ENCODE measurements at regions not wholly inside any gene's neighbourhood (a gene's known extent, or its start where the extent isn't known, plus 50 kb on each side); places are given as distances from the start of the nearest gene placed in this dataset.

GRCh38 chr2:41935825-41936224, 112.0 kb upstream of the PKDCC start:
- TF ChIP-seq, protein P1, sequence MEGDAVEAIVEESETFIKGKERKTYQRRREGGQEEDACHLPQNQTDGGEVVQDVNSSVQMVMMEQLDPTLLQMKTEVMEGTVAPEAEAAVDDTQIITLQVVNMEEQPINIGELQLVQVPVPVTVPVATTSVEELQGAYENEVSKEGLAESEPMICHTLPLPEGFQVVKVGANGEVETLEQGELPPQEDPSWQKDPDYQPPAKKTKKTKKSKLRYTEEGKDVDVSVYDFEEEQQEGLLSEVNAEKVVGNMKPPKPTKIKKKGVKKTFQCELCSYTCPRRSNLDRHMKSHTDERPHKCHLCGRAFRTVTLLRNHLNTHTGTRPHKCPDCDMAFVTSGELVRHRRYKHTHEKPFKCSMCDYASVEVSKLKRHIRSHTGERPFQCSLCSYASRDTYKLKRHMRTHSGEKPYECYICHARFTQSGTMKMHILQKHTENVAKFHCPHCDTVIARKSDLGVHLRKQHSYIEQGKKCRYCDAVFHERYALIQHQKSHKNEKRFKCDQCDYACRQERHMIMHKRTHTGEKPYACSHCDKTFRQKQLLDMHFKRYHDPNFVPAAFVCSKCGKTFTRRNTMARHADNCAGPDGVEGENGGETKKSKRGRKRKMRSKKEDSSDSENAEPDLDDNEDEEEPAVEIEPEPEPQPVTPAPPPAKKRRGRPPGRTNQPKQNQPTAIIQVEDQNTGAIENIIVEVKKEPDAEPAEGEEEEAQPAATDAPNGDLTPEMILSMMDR (conservative IDR thresholded peaks at IDR 0.05): no peak
- TF ChIP-seq EZH2 (IDR thresholded peaks at IDR 0.05; ENCODE audit: low read depth): no peak

All from PC-9 (cell line).